GM12878 (cell line): ENCODE measurements at regions not wholly inside any gene's neighbourhood (a gene's known extent, or its start where the extent isn't known, plus 50 kb on each side); places are given as distances from the start of the nearest gene placed in this dataset.

Experiments used
- ATAC-seq: fragments of 200-7000 bp; cut with Tn5 transposase; 3 replicates; pipeline ENCODE4 v1.9.1; 2020; ENCODE audit warnings: mild to moderate bottlenecking, moderate library complexity
- BruUV-seq: library from RNA; stranded (reverse); fragments of 400-500 nt; replicated peaks from 2 replicates; lab custom pipeline; 2021; lab: Mats Ljungman, UMichigan
- CTCF ChIA-PET: fragments of 300-600 bp; sonication (Branson Sonifier 250); formaldehyde crosslinking; extraction: SDS; loops from one replicate; lab custom pipeline; 2021; ENCODE audit warnings: inconsistent platforms; lab: Yijun Ruan, JAX
- POLR2A ChIA-PET: fragments of 350-600 bp; formaldehyde crosslinking; extraction: SDS; loops from one replicate; lab custom pipeline; 2021; ENCODE audit warnings: inconsistent platforms; lab: Charles Lee
- RAD21 ChIA-PET: fragments of 300-600 bp; sonication (Branson Sonifier 250); formaldehyde crosslinking; loops from one replicate; lab custom pipeline; 2023; ENCODE audit warnings: antibody characterized with exemption; ENCODE audit not compliant: unreplicated experiment; lab: Charles Lee
- SMC1A ChIA-PET: fragments of 300-600 bp; sonication (Branson Sonifier 250); formaldehyde crosslinking; loops from one replicate; lab custom pipeline; 2023; ENCODE audit not compliant: unreplicated experiment, uncharacterized antibody; lab: Charles Lee
- DNase-seq: peaks from one replicate; pipeline ENCODE4 v3.0.0-alpha.2; 2011; ENCODE audit warnings: low read depth, low spot score
- FAIRE-seq: peaks from 3 replicates; lab custom pipeline; 2011; peaks lifted over from hg19 to GRCh38; lab: Jason Lieb, UNC
- H2AFZ ChIP-seq: 2 replicates; pipeline ENCODE4 v1.6.0; 2011; ENCODE audit warnings: low read depth, low read length, control low read depth; ENCODE audit not compliant: control insufficient read depth
- H3K27ac ChIP-seq: 2 replicates; pipeline ENCODE4 v1.5.1; 2011; ENCODE audit warnings: control low read depth; ENCODE audit not compliant: control insufficient read depth, insufficient read depth
- H3K27me3 ChIP-seq, 2 experiments: replicated peaks in 1 of 2; 2 replicates each; pipeline versions ENCODE4 v1.6.0 to v1.6.1; 2011; ENCODE audit warnings: low read length in 1 of 2; ENCODE audit not compliant: control insufficient read depth in 2 of 2, insufficient read depth in 2 of 2
- H3K36me3 ChIP-seq, 2 experiments: 2 replicates each; pipeline ENCODE4 v1.5.1; 2011; ENCODE audit warnings: low read length in 1 of 2; ENCODE audit not compliant: control insufficient read depth in 2 of 2, insufficient read depth in 2 of 2
- H3K4me1 ChIP-seq: 2 replicates; pipeline ENCODE4 v1.6.1; 2011; ENCODE audit warnings: mild to moderate bottlenecking, low read length, moderate library complexity, mixed read lengths; ENCODE audit not compliant: control insufficient read depth, insufficient read depth
- H3K4me2 ChIP-seq: 2 replicates; pipeline ENCODE4 v1.6.0; 2011; ENCODE audit warnings: control low read depth; ENCODE audit not compliant: control insufficient read depth, insufficient read depth
- H3K4me3 ChIP-seq: fragments of 200-600 bp; sonication (generic); 2 replicates; pipeline ENCODE4 v1.5.1; 2016
- H3K79me2 ChIP-seq: 2 replicates; pipeline ENCODE4 v1.6.0; 2011; ENCODE audit warnings: low read length; ENCODE audit not compliant: control insufficient read depth, insufficient read depth
- H3K9ac ChIP-seq: 2 replicates; pipeline ENCODE4 v1.8.0; 2011; ENCODE audit warnings: low read length, control low read depth, mixed read lengths; ENCODE audit not compliant: control insufficient read depth, insufficient read depth
- H3K9me3 ChIP-seq: replicated peaks from 3 replicates; pipeline ENCODE4 v1.5.1; 2011; ENCODE audit warnings: mild to moderate bottlenecking, low read length; ENCODE audit not compliant: control insufficient read depth, insufficient read depth
- H4K20me1 ChIP-seq: 2 replicates; pipeline ENCODE4 v1.6.0; 2011; ENCODE audit not compliant: control insufficient read depth, insufficient read depth
- CUX1 ChIP-seq: IDR thresholded peaks from 2 replicates; pipeline ENCODE4 v1.6.1; 2012; ENCODE audit warnings: improper control_type of control experiment, low read depth, low read length; ENCODE audit not compliant: insufficient replicate concordance
- ESRRA ChIP-seq: IDR thresholded peaks from 2 replicates; pipeline ENCODE4 v1.6.1; 2012; ENCODE audit warnings: mild to moderate bottlenecking, low read length, improper control_type of control experiment
- FOS ChIP-seq: IDR thresholded peaks from 3 replicates; pipeline ENCODE4 v1.6.1; 2011; ENCODE audit warnings: borderline replicate concordance; ENCODE audit not compliant: insufficient read length; ENCODE audit errors: extremely low read depth
- FOXM1 ChIP-seq: IDR thresholded peaks from 2 replicates; pipeline ENCODE4 v1.6.1; 2012; ENCODE audit warnings: low read depth, mild to moderate bottlenecking, inconsistent platforms, low read length, moderate library complexity
- KLF5 ChIP-seq: fragments of 450-650 bp; IDR thresholded peaks from 2 replicates; pipeline ENCODE4 v1.6.1; 2014; ENCODE audit warnings: mild to moderate bottlenecking; ENCODE audit not compliant: partially characterized antibody
- PKNOX1 ChIP-seq: fragments of 450-650 bp; IDR thresholded peaks from 2 replicates; pipeline ENCODE4 v1.6.1; 2016; ENCODE audit warnings: mild to moderate bottlenecking
- ZNF622 ChIP-seq: fragments of 450-650 bp; IDR thresholded peaks from 2 replicates; pipeline ENCODE4 v1.6.1; 2017; ENCODE audit warnings: mild to moderate bottlenecking, inconsistent platforms
- WGBS: methylation state at CpG from one replicate; pipeline ENCODE4 v1.1.6; 2016; ENCODE audit warnings: low lambda C conversion rate; ENCODE audit not compliant: insufficient replicate concordance, insufficient coverage; ENCODE audit errors: missing lambda C conversion rate; 5-methylcytosine and 5-hydroxymethylcytosine counted together
- in situ Hi-C: fragments of 300-500 bp; cut with MboI; formaldehyde crosslinking; loops from 9 replicates; pipeline ENCODE4 v1.14.3; 2018; ENCODE audit warnings: mixed read lengths
- intact Hi-C: fragments of 100-400 bp; cut with micrococcal nuclease; formaldehyde crosslinking; loops from one replicate; pipeline ENCODE4 v1.14.2; 2022; ENCODE audit not compliant: unreplicated experiment
- TF ChIP-seq, protein P1 (sequence below): IDR thresholded peaks from 2 replicates; pipeline ENCODE4 v1.6.1; 2011; ENCODE audit warnings: low read depth, low read length, improper control_type of control experiment, borderline replicate concordance
- TF ChIP-seq, protein P2 (sequence below): fragments of 450-650 bp; formaldehyde crosslinking; IDR thresholded peaks from 2 replicates; pipeline ENCODE4 v1.5.0; 2022; ENCODE audit warnings: mild to moderate bottlenecking, missing genetic modification characterization
- TF ChIP-seq, protein P3 (sequence below): fragments of 450-650 bp; IDR thresholded peaks from 2 replicates; pipeline ENCODE4 v1.6.1; 2017; ENCODE audit warnings: antibody characterized with exemption, mild to moderate bottlenecking, moderate library complexity

DNA sequence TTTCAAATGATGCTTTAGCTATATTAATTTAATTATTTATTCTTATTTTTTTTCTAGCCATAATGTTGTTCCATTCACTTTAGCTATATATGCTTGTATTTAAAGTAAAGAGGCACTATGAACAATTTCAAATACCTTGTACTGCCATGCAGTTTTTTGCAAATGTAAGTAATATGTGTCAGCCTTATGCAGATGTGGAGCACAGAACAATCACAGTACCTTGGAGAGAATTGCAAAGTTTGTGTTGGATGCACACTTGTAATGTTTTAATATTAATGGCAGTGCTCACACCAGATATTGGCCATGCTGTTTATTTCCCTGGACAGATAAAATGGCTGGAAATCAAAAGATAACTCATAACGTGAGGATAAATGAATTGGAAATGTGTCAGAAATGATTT is 663.5 kb upstream of the SEMA3D start:
- ChIA-PET POLR2A (no interaction called here), RAD21 (no interaction called here), SMC1A (no interaction called here), CTCF (interaction anchor here (0.8 to 1.7 kb wide), 3 partner anchors 151 to 819 kb away, joined by 3 to 5 read pairs (median 3); no protein-coding TSS in a partner anchor)
- DNase-seq (no peak), FAIRE-seq (no peak), ATAC-seq (no peak)
- Histone ChIP-seq H3K4me3 (no peak overlapping the region), H3K27ac (no peak overlapping the region), H3K36me3 (no peaks in the 10 kb centered on the region), H4K20me1 (no peaks in the 10 kb centered on the region), H3K4me2 (no peak overlapping the region), H3K27me3 (no peaks in the 10 kb centered on the region), H3K79me2 (no peaks in the 10 kb centered on the region), H3K9ac (no peak overlapping the region), H3K9me3 (no peaks in the 10 kb centered on the region), H3K4me1 (no peaks in the 10 kb centered on the region), H2AFZ (no peak overlapping the region)
- intact Hi-C loops (loop anchor here (5.0 kb wide), 1 partner anchor 818 kb away; no protein-coding TSS in a partner anchor), in situ Hi-C loops (no loop called here)
- BruUV-seq: no TSS peak
- TF ChIP-seq PKNOX1 (no peak), ZNF622 (no peak), ESRRA (no peak), KLF5 (no peak), CUX1 (no peak), FOS (no peak), FOXM1 (no peak)
- TF ChIP-seq, protein P1, sequence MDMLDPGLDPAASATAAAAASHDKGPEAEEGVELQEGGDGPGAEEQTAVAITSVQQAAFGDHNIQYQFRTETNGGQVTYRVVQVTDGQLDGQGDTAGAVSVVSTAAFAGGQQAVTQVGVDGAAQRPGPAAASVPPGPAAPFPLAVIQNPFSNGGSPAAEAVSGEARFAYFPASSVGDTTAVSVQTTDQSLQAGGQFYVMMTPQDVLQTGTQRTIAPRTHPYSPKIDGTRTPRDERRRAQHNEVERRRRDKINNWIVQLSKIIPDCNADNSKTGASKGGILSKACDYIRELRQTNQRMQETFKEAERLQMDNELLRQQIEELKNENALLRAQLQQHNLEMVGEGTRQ: no peak
- TF ChIP-seq, protein P2, sequence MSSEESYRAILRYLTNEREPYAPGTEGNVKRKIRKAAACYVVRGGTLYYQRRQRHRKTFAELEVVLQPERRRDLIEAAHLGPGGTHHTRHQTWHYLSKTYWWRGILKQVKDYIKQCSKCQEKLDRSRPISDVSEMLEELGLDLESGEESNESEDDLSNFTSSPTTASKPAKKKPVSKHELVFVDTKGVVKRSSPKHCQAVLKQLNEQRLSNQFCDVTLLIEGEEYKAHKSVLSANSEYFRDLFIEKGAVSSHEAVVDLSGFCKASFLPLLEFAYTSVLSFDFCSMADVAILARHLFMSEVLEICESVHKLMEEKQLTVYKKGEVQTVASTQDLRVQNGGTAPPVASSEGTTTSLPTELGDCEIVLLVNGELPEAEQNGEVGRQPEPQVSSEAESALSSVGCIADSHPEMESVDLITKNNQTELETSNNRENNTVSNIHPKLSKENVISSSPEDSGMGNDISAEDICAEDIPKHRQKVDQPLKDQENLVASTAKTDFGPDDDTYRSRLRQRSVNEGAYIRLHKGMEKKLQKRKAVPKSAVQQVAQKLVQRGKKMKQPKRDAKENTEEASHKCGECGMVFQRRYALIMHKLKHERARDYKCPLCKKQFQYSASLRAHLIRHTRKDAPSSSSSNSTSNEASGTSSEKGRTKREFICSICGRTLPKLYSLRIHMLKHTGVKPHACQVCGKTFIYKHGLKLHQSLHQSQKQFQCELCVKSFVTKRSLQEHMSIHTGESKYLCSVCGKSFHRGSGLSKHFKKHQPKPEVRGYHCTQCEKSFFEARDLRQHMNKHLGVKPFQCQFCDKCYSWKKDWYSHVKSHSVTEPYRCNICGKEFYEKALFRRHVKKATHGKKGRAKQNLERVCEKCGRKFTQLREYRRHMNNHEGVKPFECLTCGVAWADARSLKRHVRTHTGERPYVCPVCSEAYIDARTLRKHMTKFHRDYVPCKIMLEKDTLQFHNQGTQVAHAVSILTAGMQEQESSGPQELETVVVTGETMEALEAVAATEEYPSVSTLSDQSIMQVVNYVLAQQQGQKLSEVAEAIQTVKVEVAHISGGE (CRISPR knock-in tag): no peak
- TF ChIP-seq, protein P3, sequence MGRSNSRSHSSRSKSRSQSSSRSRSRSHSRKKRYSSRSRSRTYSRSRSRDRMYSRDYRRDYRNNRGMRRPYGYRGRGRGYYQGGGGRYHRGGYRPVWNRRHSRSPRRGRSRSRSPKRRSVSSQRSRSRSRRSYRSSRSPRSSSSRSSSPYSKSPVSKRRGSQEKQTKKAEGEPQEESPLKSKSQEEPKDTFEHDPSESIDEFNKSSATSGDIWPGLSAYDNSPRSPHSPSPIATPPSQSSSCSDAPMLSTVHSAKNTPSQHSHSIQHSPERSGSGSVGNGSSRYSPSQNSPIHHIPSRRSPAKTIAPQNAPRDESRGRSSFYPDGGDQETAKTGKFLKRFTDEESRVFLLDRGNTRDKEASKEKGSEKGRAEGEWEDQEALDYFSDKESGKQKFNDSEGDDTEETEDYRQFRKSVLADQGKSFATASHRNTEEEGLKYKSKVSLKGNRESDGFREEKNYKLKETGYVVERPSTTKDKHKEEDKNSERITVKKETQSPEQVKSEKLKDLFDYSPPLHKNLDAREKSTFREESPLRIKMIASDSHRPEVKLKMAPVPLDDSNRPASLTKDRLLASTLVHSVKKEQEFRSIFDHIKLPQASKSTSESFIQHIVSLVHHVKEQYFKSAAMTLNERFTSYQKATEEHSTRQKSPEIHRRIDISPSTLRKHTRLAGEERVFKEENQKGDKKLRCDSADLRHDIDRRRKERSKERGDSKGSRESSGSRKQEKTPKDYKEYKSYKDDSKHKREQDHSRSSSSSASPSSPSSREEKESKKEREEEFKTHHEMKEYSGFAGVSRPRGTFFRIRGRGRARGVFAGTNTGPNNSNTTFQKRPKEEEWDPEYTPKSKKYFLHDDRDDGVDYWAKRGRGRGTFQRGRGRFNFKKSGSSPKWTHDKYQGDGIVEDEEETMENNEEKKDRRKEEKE: no peak
- WGBS: 21% methylated on average over 1 of the region's 1 CpG
